ENCODE measurements at regions not wholly inside any gene's neighbourhood (a gene's known extent, or its start where the extent isn't known, plus 50 kb on each side); places are given as distances from the start of the nearest gene placed in this dataset.
"Not testable (repeated sequence)": the region's sequence is repeated elsewhere in the genome, so short reads cannot be mapped to it uniquely, and the experiment has no call there.

- no peak for DNase-seq
These were observed 129.4 kb downstream of the IBTK start for GRCh38 chr6:82118150-82118562.

- no peak for DNase-seq
These were observed 132.8 kb downstream of the IBTK start for GRCh38 chr6:82114748-82115147.

DNA sequence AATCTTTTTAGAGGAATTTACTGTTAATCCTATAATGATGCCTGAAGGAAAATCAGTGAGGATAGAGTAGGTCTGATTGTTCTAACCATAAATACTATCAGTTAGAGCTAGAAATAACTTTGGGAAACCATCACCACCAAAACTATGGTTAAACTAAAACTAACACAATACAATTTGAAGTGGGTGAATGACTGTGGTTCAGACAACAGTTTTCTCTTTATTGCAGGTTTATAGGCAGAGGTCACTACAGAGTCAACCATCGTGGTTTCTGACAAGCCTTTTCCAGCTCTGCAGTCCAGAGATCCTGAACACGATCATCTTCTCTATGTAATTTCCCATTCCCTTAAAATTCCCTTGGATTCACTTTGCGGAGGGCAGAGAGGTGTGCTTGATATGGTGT is 134.3 kb downstream of the IBTK start:
- DNase-seq = no peak

DNA sequence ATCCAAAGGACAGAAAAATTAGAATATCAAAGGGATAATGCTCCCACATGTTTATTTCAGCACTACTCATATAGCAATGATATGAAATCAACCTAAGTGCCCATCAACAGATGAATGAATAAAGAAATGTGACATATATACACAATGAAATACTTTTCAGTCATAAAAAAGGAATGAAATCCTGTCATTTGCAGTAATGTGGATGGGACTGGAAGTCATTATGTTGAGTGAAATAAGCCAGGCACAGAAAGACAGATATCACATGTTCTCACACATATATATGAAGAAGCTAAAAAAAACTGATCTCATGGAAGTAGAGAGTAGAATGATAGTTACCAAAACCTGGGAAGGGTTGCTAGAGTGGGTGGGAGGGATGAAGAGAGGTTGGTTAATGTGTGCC is 135.7 kb downstream of the IBTK start:
- DNase-seq = no peak

- no peak for DNase-seq
These were observed 136.4 kb downstream of the IBTK start for GRCh38 chr6:82111114-82111513.

DNA sequence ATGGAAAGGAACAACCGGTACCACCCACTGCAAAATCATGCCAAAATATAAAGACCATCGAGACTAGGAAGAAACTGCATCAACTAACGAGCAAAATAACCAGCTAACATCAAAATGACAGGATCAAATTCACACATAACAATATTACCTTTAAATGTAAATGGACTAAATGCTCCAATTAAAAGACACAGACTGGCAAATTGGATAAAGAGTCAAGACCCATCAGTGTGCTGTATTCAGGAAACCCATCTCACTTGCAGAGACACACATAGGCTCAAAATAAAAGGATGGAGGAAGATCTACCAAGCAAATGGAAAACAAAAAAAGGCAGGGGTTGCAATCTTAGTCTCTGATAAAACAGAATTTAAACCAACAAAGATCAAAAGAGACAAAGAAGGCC is 144.4 kb downstream of the IBTK start:
- DNase-seq = not testable (repeated sequence)

GRCh38 chr6:82101374-82102114 is 146.0 kb downstream of the IBTK start:
- not testable (repeated sequence) for DNase-seq

GRCh38 chr6:82100763-82101162 is 146.8 kb downstream of the IBTK start:
- not testable (repeated sequence) for DNase-seq

DNA sequence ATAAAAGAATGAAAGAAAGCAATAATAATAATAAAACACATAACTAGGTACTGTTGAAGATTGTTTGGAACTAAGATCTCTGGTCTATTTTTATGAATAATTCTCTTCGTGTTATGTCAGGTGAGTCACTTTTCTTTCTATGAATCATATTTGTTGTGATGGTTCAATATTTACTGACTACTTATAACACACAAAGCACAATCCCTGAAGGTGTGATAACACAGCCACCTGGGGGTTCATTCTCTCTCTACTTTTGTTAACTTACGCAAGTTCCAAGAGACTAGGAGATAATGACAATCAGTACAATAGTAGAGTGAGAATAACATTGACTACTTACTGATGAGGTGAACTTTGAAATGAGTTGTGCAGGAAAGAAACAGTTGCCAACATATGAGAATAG is 149.9 kb downstream of the IBTK start:
- DNase-seq = no peak

GRCh38 chr6:82095091-82095490 is 152.5 kb downstream of the IBTK start:
- DNase-seq = no peak

- no peak for DNase-seq
These were observed 153.3 kb downstream of the IBTK start for GRCh38 chr6:82094166-82094806.

- DNase-seq = no peak
These were observed 158.4 kb downstream of the IBTK start for GRCh38 chr6:82088978-82089771.

DNA sequence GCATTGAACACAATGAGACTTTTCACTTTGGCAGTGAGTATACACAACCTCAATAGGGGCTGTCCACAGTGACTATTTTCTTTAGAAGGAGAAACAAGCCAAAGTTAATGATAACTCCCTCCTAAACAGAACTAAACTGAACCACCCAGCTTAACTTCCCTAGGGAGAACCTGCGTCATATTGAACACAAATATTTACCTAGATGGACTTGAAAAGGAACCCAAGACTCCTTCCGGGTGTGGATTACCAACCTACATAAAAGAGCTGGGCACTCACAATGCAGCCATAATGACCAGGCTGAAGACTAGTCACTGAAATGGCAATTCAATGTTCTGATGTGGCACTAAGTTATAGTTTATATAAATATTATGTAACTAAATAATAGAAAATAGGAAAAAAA is 160.6 kb downstream of the IBTK start:
- no peak for DNase-seq

DNA sequence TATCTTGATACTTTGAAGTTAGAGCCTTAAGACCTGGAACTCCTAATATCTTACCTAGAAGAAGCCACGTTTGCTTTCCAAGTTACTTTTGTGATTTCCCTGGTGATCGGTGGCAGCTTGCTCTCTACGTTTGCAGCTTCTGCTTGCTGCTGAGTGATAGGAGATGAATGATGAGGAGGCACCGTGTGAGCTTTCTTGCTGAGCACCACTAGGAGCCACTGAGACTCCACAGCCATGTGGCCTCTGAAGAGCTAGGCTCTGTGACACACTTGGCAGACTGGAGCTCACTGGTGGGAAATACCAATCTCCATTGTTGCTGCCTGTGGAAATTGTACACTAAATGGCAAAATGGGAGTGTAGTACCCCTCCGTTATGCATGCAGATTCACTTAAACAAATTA is 161.8 kb downstream of the IBTK start:
- no peak for DNase-seq

GRCh38 chr6:82084324-82084920 is 163.1 kb downstream of the IBTK start:
- DNase-seq = no peak

DNA sequence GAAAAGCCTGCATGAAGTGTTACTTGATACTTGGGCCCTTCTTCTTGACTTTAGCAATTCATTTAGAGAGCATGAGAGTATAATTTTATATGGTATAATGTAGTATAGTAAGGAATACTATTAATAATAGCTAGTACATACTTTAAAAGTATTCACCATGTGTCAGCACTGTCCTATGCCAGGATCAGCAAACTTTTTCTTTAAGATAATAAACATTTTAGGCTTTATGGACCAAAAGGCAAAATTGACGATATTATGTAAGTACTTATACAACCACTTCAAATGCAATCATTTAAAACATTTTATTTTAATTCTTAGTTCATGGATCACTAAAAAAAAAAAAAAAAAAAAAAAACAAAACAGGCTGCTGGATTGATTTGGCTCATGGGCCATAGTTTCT is 163.9 kb downstream of the IBTK start:
- no peak for DNase-seq

GRCh38 chr6:82080767-82081166 is 166.8 kb downstream of the IBTK start:
- no peak for DNase-seq

DNA sequence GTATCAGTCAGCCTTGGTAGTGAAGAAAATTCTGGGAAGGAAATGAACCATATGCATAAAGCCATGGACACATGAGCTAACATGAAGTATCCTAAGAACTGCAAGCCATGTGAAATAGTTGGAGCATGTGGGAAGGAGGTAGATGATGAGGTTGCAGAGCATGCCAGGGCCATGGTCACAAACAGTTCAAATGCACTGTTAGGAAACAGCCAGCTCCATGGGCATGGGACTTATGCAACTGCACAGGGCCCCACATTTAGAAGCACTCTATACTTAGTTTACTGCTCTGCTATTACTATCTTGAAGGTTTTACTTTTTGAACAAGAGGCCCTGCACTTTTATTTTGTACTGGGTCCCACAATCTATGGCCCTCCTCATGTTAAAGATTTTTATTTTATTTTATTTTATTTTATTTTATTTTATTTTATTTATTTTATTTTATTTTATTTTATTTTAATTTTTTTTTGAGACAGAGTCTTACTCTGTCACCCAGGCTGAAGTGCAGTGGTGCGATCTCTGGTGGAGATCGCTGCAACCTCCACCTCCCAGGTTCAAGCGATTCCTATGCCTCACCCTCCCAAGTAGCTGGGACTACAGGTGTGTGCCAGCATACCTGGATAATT is 169.1 kb downstream of the IBTK start:
- DNase-seq = no peak

GRCh38 chr6:82076916-82077315 is 170.6 kb downstream of the IBTK start:
- no peak for DNase-seq

DNA sequence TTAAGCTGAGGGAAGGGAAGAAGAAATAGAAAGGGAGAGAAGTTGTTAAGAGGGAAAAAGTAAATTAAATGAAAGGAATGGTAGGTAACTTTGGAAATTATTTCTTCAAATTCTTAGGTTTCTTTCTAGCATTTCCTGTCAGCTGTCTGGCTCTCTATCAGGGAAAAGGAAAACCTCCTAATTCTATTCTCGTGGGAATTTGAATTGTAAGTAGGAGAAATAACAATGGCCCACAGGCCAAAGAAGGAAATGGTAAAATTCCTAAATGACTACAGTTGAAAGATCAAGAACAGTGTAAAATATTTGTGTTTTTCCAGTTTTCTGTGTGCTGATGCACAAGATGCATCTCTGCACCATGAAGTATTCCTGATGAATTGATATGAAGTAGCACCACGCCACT is 173.0 kb downstream of the IBTK start:
- no peak for DNase-seq

- DNase-seq = no peak
These were observed 174.1 kb downstream of the IBTK start for GRCh38 chr6:82073484-82073883.

GRCh38 chr6:82072751-82073150 is 174.8 kb downstream of the IBTK start:
- no peak for DNase-seq

GRCh38 chr6:82072121-82072521 is 175.4 kb downstream of the IBTK start:
- DNase-seq = peak; percentile 88
